Stimulated activated CD4-positive, alpha-beta T cell treated with anti-CD3 and anti-CD28 coated beads, TNF-alpha, amount 100 ng/mL, for 4 hours (primary cell): ENCODE measurements at regions not wholly inside any gene's neighbourhood (a gene's known extent, or its start where the extent isn't known, plus 50 kb on each side); places are given as distances from the start of the nearest gene placed in this dataset.

Source experiments
- DNase-seq, 3 experiments: peaks; one replicate each; pipeline ENCODE4 v3.0.0-alpha.2; 2020; ENCODE audit warnings: low read depth in 3 of 3

- no peak for DNase-seq
These were observed 57.8 kb upstream of the TARBP1 start for GRCh38 chr1:234536741-234537140.

DNA sequence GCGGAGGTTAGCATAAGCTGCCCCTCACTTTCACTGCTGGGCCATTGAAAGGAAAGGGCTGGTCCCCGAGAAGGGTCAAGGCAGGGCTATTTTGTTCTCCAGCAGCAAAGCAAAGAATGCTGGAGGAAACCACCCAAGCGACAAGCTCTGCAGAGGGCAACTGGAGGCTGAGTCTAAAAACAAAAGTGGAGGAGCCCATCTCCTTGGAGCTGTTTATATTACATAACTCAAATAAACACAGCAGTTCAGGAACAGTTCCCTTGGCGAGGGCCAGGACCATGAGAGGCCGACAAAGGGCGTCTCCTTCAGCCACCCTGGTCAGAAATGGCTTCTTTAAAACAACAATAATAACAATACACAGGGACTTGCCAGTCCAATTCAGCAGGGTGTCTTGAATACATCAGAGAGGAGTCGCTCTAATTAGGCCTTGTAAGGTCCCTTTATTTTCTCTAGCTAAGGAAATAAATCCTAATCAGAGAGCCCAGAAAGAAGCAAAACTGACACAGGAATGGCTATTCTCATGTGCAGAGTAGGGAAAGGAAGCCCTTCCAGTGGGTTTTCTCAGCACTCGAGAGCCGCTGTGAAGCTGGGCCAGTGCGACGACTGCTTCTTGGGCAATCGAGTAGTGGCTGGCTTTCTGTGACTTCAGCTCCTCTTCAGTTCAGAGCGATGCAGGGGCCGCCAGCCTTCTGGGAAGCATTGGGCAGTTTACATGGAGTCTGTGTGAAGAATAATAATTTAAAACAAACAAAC, 57.0 kb upstream of the TARBP1 start:
- DNase-seq = no peak

- DNase-seq = no peak
These were observed 56.2 kb upstream of the TARBP1 start for GRCh38 chr1:234535218-234535617.

DNA sequence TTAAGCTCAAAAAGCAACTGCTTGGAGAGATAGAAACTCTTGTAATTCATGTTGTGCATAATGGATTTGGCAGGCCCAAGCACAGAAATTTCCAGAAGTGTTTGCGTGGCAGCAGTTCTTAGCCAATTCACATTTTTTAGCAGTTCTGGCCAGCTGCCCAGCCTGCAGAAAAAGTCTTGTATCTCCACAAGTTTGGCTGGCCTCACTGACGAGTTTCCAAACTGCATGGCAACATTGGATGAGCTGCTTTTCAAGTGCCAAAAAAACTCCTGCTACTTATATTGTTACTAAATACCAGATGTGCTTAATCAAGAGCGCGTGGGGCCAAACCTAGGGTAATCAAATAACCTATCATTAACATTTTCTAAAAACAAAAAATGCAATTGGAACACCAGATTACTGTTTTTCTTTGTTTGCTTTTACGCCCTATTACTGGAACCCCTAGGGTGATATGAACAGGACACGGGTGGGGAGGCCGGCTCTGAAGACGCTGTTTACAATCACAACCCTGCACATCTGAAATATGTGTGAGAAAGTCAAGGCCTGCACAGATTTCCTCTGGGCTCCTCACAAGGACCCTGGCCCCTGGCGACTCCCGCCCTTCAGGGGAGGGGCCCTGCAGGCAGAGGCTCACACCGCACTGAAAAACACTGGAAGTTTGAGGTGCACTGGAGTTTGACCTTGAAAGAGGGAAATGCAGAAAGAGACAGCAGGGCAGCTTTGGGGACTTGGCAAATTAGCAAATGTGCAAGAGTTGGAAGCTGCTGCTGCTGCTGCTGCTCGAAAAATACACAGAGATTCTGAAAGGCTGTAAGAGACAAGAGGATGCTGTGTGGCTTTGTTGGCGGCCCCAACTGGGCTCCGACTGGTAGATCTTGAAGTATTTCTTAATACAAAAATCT, 55.2 kb upstream of the TARBP1 start:
- no peak for DNase-seq

DNA sequence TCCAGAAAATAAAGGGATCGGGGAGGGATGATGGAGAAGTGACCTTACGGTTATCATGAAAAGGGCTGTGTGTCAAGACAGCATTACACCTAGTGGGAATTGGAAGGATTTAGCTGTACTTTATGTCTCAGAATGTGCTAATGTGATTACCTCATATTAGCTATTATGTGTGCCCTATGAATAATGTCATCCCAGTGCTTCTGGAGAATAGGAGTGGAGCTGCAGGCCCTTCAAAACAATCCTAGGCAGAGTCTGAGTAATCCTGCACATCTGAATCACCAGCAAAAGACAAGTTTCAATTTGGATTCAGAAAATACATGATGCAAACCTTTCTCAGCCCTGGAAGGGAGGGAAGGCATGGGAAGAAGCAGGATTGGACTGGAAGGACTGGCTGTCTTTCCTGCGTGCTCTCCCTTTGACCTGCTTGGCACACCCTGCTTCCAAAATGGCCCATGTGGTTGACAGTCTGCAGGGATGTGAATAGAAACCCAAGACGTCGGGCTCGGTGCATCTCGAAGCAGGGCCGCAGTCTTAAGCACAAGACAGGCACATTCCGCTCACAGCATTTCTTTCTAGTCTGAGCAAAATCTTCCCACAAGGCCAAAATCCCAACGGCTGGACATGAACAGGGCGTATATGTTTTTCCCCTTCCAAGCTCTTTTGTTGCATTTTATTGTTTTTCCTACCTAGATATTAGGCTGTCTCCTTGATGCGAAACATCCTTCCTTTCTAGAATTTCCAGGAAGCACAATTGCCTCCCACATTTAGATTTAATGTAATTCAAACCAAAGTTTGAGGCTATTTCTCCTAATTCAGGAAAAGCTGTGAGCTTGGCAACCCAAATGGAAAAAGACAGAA, 54.3 kb upstream of the TARBP1 start:
- DNase-seq = no peak

GRCh38 chr1:234532503-234532922, 53.5 kb upstream of the TARBP1 start:
- no peak for DNase-seq

DNA sequence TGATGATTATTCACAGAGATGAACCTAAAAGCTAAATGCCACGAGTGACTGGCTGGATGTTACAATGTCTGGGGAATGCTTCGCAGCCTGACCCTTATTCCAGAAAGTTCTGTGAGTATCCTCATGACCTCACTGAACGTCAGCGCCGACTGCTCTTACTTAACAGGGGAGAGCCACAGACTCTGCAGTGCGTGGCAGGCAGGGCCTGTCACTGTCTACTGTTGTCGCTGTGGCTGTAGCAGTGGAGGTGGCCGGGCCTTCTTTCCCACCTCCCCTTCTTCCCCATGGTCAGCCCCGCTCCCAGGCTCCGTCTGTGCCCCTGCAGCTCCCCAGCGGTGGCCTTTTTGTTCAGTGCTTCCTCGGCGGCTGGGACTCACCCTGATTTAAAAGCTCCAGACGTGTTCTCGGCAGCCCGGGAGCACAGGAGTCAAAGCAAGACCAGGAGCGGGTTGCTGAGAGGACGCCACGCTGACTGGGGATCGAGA, 52.2 kb upstream of the TARBP1 start:
- no peak for DNase-seq

GRCh38 chr1:234530672-234531071, 51.7 kb upstream of the TARBP1 start:
- DNase-seq = no peak

DNA sequence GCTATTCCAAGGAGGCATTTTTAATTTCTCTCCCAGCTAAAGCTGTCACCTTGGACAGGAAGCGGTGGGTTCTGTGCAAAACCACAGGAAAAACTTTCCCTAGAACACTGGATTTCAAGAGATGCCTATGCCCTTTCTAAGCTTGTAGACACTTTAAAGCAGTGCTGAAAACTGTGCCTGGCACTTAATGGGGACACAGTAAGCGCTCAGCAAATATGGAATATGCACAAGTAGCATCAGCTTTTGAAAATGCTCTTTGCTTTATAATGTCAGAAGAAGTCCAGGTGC, 50.9 kb upstream of the TARBP1 start:
- DNase-seq = no peak

GRCh38 chr1:234529095-234529949, 50.3 kb upstream of the TARBP1 start:
- no peak for DNase-seq
